Activated naive CD4-positive, alpha-beta T cell treated with anti-CD3 and anti-CD28 coated beads, Interleukin-2, amount 10 ng/mL, durations not matched to agents 7 days and 5 days (primary cell): ENCODE measurements at regions not wholly inside any gene's neighbourhood (a gene's known extent, or its start where the extent isn't known, plus 50 kb on each side); places are given as distances from the start of the nearest gene placed in this dataset.
"Not testable (repeated sequence)": the region's sequence is repeated elsewhere in the genome, so short reads cannot be mapped to it uniquely, and the experiment has no call there.

ENCODE experiments used
- CTCF ChIA-PET: fragments of 350-600 bp; sonication (Branson Sonifier 250); formaldehyde crosslinking; loops from one replicate; lab custom pipeline; 2021; ENCODE audit warnings: antibody characterized with exemption; lab: Charles Lee
- DNase-seq: peaks from one replicate; pipeline ENCODE4 v3.0.0-alpha.2; 2020
- H3K27ac Mint-ChIP-seq: one replicate; pipeline ENCODE4 v1.8.0; 2021; ENCODE audit warnings: mild to moderate bottlenecking, moderate library complexity, mixed read lengths
- H3K27me3 Mint-ChIP-seq: one replicate; pipeline ENCODE4 v1.8.0; 2021; ENCODE audit warnings: mild to moderate bottlenecking, mixed read lengths
- H3K36me3 Mint-ChIP-seq: one replicate; pipeline ENCODE4 v1.8.0; 2021; ENCODE audit warnings: mixed read lengths
- H3K4me1 Mint-ChIP-seq: one replicate; pipeline ENCODE4 v1.8.0; 2021; ENCODE audit warnings: mixed read lengths
- H3K4me3 Mint-ChIP-seq: one replicate; pipeline ENCODE4 v1.8.0; 2021; ENCODE audit warnings: mild to moderate bottlenecking, moderate library complexity, mixed read lengths
- H3K9me3 Mint-ChIP-seq: one replicate; pipeline ENCODE4 v1.8.0; 2021; ENCODE audit warnings: mixed read lengths

GRCh38 chr4:27759611-27760575, 899.3 kb downstream of the STIM2 start:
- no peaks in the 10 kb centered on the region for H3K4me1 Mint-ChIP-seq
- H3K9me3 Mint-ChIP-seq, result peaks cover 4% of the 10 kb centered on the region
- H3K36me3 Mint-ChIP-seq, result no peaks in the 10 kb centered on the region

GRCh38 chr4:27763830-27764525, 903.3 kb downstream of the STIM2 start:
- no peak overlapping the region for H3K27ac Mint-ChIP-seq
- CTCF ChIA-PET, result no interaction called here
- no peaks in the 10 kb centered on the region for H3K27me3 Mint-ChIP-seq
- no peaks in the 10 kb centered on the region for H3K36me3 Mint-ChIP-seq
- no peak overlapping the region for H3K4me3 Mint-ChIP-seq
- DNase-seq, result no peak
- H3K4me1 Mint-ChIP-seq, result no peaks in the 10 kb centered on the region
- H3K9me3 Mint-ChIP-seq, result peaks cover 7% of the 10 kb centered on the region

More at GRCh38 chr4:27759611-27760575, 899.3 kb downstream of the STIM2 start:
- CTCF ChIA-PET, result no interaction called here
- no peak for DNase-seq
- no peaks in the 10 kb centered on the region for H3K27me3 Mint-ChIP-seq
- H3K27ac Mint-ChIP-seq, result no peak overlapping the region
- no peak overlapping the region for H3K4me3 Mint-ChIP-seq

- no peak overlapping the region for H3K27ac Mint-ChIP-seq
- no peak overlapping the region for H3K4me3 Mint-ChIP-seq
- CTCF ChIA-PET, result no interaction called here
- no peak for DNase-seq
- H3K36me3 Mint-ChIP-seq, result no peaks in the 10 kb centered on the region
- peaks cover 7% of the 10 kb centered on the region for H3K9me3 Mint-ChIP-seq
- no peaks in the 10 kb centered on the region for H3K27me3 Mint-ChIP-seq
- H3K4me1 Mint-ChIP-seq, result no peaks in the 10 kb centered on the region
Measured at GRCh38 chr4:27764526-27764837, 903.8 kb downstream of the STIM2 start.

GRCh38 chr4:27770895-27771294, 910.3 kb downstream of the STIM2 start:
- Mint-ChIP-seq H3K27me3 (no peaks in the 10 kb centered on the region), H3K9me3 (peaks cover 4% of the 10 kb centered on the region), H3K27ac (no peak overlapping the region), H3K4me3 (no peak overlapping the region), H3K4me1 (no peaks in the 10 kb centered on the region), H3K36me3 (no peaks in the 10 kb centered on the region)
- DNase-seq, result no peak
- CTCF ChIA-PET, result no interaction called here

- H3K27ac Mint-ChIP-seq, result no peak overlapping the region
- H3K27me3 Mint-ChIP-seq, result no peaks in the 10 kb centered on the region
- H3K9me3 Mint-ChIP-seq, result peaks cover 12% of the 10 kb centered on the region
- H3K4me3 Mint-ChIP-seq, result no peak overlapping the region
- CTCF ChIA-PET, result no interaction called here
- DNase-seq, result no peak
- H3K4me1 Mint-ChIP-seq, result no peaks in the 10 kb centered on the region
- no peaks in the 10 kb centered on the region for H3K36me3 Mint-ChIP-seq
Measured at GRCh38 chr4:27775156-27775555, 914.5 kb downstream of the STIM2 start.

- H3K27ac Mint-ChIP-seq, result no peak overlapping the region
- CTCF ChIA-PET, result interaction anchor here (0.7 kb wide), 1 partner anchor 249 kb away, joined by 3 read pairs; no protein-coding TSS in a partner anchor
- no peaks in the 10 kb centered on the region for H3K36me3 Mint-ChIP-seq
- no peak overlapping the region for H3K4me3 Mint-ChIP-seq
- no peaks in the 10 kb centered on the region for H3K27me3 Mint-ChIP-seq
- DNase-seq, result no peak
- H3K4me1 Mint-ChIP-seq, result no peaks in the 10 kb centered on the region
- peaks cover 14% of the 10 kb centered on the region for H3K9me3 Mint-ChIP-seq
Measured at GRCh38 chr4:27779827-27780226, 919.2 kb downstream of the STIM2 start.

- Mint-ChIP-seq H3K9me3 (peaks cover 6% of the 10 kb centered on the region), H3K27me3 (no peaks in the 10 kb centered on the region), H3K4me3 (no peak overlapping the region), H3K36me3 (no peaks in the 10 kb centered on the region), H3K4me1 (no peaks in the 10 kb centered on the region), H3K27ac (no peak overlapping the region)
- no peak for DNase-seq
- CTCF ChIA-PET, result no interaction called here
Measured at GRCh38 chr4:27787195-27787594, 926.6 kb downstream of the STIM2 start.

GRCh38 chr4:27789773-27790172, 929.1 kb downstream of the STIM2 start:
- Mint-ChIP-seq H3K27me3 (no peaks in the 10 kb centered on the region), H3K4me1 (no peaks in the 10 kb centered on the region), H3K9me3 (peaks cover 3% of the 10 kb centered on the region), H3K36me3 (no peaks in the 10 kb centered on the region), H3K27ac (no peak overlapping the region), H3K4me3 (no peak overlapping the region)
- CTCF ChIA-PET, result no interaction called here
- no peak for DNase-seq

GRCh38 chr4:27790911-27791310, 930.3 kb downstream of the STIM2 start:
- H3K27ac Mint-ChIP-seq, result no peak overlapping the region
- no peaks in the 10 kb centered on the region for H3K36me3 Mint-ChIP-seq
- DNase-seq, result no peak
- H3K4me1 Mint-ChIP-seq, result no peaks in the 10 kb centered on the region
- CTCF ChIA-PET, result no interaction called here
- H3K4me3 Mint-ChIP-seq, result no peak overlapping the region
- H3K27me3 Mint-ChIP-seq, result no peaks in the 10 kb centered on the region
- peaks cover 3% of the 10 kb centered on the region for H3K9me3 Mint-ChIP-seq

GRCh38 chr4:27791640-27792039, 931.0 kb downstream of the STIM2 start:
- DNase-seq, result no peak
- H3K27ac Mint-ChIP-seq, result no peak overlapping the region
- H3K36me3 Mint-ChIP-seq, result no peaks in the 10 kb centered on the region
- H3K27me3 Mint-ChIP-seq, result no peaks in the 10 kb centered on the region
- no peaks in the 10 kb centered on the region for H3K4me1 Mint-ChIP-seq
- peaks cover 3% of the 10 kb centered on the region for H3K9me3 Mint-ChIP-seq
- H3K4me3 Mint-ChIP-seq, result no peak overlapping the region
- CTCF ChIA-PET, result no interaction called here

- Mint-ChIP-seq H3K27ac (no peak overlapping the region), H3K36me3 (no peaks in the 10 kb centered on the region)
- CTCF ChIA-PET, result no interaction called here
Measured at GRCh38 chr4:27807207-27807606, 946.6 kb downstream of the STIM2 start.

GRCh38 chr4:27811948-27812347, 951.3 kb downstream of the STIM2 start:
- H3K36me3 Mint-ChIP-seq, result no peaks in the 10 kb centered on the region
- no peaks in the 10 kb centered on the region for H3K4me1 Mint-ChIP-seq
- H3K27ac Mint-ChIP-seq, result no peak overlapping the region
- H3K9me3 Mint-ChIP-seq, result peaks cover 22% of the 10 kb centered on the region
- no peaks in the 10 kb centered on the region for H3K27me3 Mint-ChIP-seq
- CTCF ChIA-PET, result no interaction called here
- DNase-seq, result no peak
- H3K4me3 Mint-ChIP-seq, result no peak overlapping the region

More at GRCh38 chr4:27807207-27807606, 946.6 kb downstream of the STIM2 start:
- H3K4me3 Mint-ChIP-seq, result no peak overlapping the region
- no peaks in the 10 kb centered on the region for H3K4me1 Mint-ChIP-seq
- no peaks in the 10 kb centered on the region for H3K27me3 Mint-ChIP-seq
- no peak for DNase-seq
- peaks cover 17% of the 10 kb centered on the region for H3K9me3 Mint-ChIP-seq

- peaks cover 25% of the 10 kb centered on the region for H3K9me3 Mint-ChIP-seq
- H3K4me3 Mint-ChIP-seq, H3K4me1 Mint-ChIP-seq, H3K36me3 Mint-ChIP-seq, H3K27ac Mint-ChIP-seq, H3K27me3 Mint-ChIP-seq, CTCF ChIA-PET, DNase-seq: not testable (repeated sequence)
Measured at GRCh38 chr4:27813226-27813625, 952.6 kb downstream of the STIM2 start.

GRCh38 chr4:27813699-27814425, 953.2 kb downstream of the STIM2 start:
- CTCF ChIA-PET, H3K27me3 Mint-ChIP-seq: not testable (repeated sequence)

More at GRCh38 chr4:27813699-27814425, 953.2 kb downstream of the STIM2 start:
- not testable (repeated sequence) for H3K27ac Mint-ChIP-seq, H3K4me1 Mint-ChIP-seq, H3K36me3 Mint-ChIP-seq, DNase-seq, H3K4me3 Mint-ChIP-seq
- peaks cover 24% of the 10 kb centered on the region for H3K9me3 Mint-ChIP-seq
